ENCODE measurements at regions not wholly inside any gene's neighbourhood (a gene's known extent, or its start where the extent isn't known, plus 50 kb on each side); places are given as distances from the start of the nearest gene placed in this dataset.
A peak's percentile ranks its signal among the peaks of the same experiment; 100 is the strongest.

GRCh38 chr5:124580925-124581737, 165.3 kb downstream of the ZNF608 start (continued):
- TF ChIP-seq MAX (IDR thresholded peaks at IDR 0.05) (peak; percentile 32; the same call in 1 of the 2 replicates), ASH2L (IDR thresholded peaks at IDR 0.05; ENCODE audit: low read length) (peak; percentile 64), TAF1 (IDR thresholded peaks at IDR 0.05; ENCODE audit: low read depth, low read length) (0 out of 2 replicates have a peak, but pooled peaks have one; percentile 27), POU5F1 (IDR thresholded peaks at IDR 0.05; ENCODE audit: low read depth, low read length) (peak; percentile 50; the same call in 1 of the 2 replicates), NANOG (IDR thresholded peaks at IDR 0.05; ENCODE audit: insufficient read depth, low read depth, low read length, poor library complexity, severe bottlenecking) (peak; percentile 33), RAD21 (IDR thresholded peaks at IDR 0.05 in 1 of 2, conservative IDR thresholded peaks at IDR 0.05 in 1 of 2; ENCODE audit: low read depth in 2 of 2, low read length in 2 of 2) (peak; percentile 38 to 44; a peak in 3 of 4 replicates), FOSL1 (IDR thresholded peaks at IDR 0.05; ENCODE audit: insufficient read depth, low read depth, low read length) (no peak), CTBP2 (IDR thresholded peaks at IDR 0.05; ENCODE audit: borderline replicate concordance, insufficient read depth, insufficient read length, low read length) (peak; percentile 94), EGR1 (IDR thresholded peaks at IDR 0.05; ENCODE audit: borderline replicate concordance, low read depth, low read length) (0 out of 2 replicates have a peak, but pooled peaks have one; percentile 32), CEBPB (IDR thresholded peaks at IDR 0.05; ENCODE audit: low read depth, low read length) (no peak), GTF2F1 (IDR thresholded peaks at IDR 0.05; ENCODE audit: borderline replicate concordance, low read depth, low read length) (no peak), YY1 (IDR thresholded peaks at IDR 0.05; ENCODE audit: low read depth, low read length) (peak; percentile 79), HDAC2 (IDR thresholded peaks at IDR 0.05; ENCODE audit: borderline replicate concordance in 1 of 2, low read depth in 2 of 2, low read length in 2 of 2) (peak; percentile 98), TCF12 (IDR thresholded peaks at IDR 0.05; ENCODE audit: low read depth, low read length) (peak; percentile 81; the same call in 1 of the 2 replicates), RXRA (IDR thresholded peaks at IDR 0.05; ENCODE audit: insufficient read depth, low read depth, low read length) (0 out of 2 replicates have a peak, but pooled peaks have one; percentile 40), TBP (IDR thresholded peaks at IDR 0.05; ENCODE audit: low read depth, low read length) (peak; percentile 40; the same call in 1 of the 2 replicates), CBX5 (IDR thresholded peaks at IDR 0.05; ENCODE audit: low read depth, low read length) (no peak), HDAC6 (IDR thresholded peaks at IDR 0.05; ENCODE audit: low read depth, low read length) (no peak), JUND (IDR thresholded peaks at IDR 0.05; ENCODE audit: low read length) (peak; percentile 28; the same call in 1 of the 2 replicates)

Data from H1 (cell line).